WTC11 (cell line): ENCODE measurements at regions not wholly inside any gene's neighbourhood (a gene's known extent, or its start where the extent isn't known, plus 50 kb on each side); places are given as distances from the start of the nearest gene placed in this dataset.

Experiments
- ATAC-seq: fragments of 200-7000 bp; cut with Tn5 transposase; 2 replicates; pipeline ENCODE4 v1.10.0; 2021; ENCODE audit warnings: mild to moderate bottlenecking, moderate library complexity
- CTCF ChIA-PET: fragments of 300-600 bp; sonication (Branson Sonifier 250); formaldehyde crosslinking; loops from one replicate; lab custom pipeline; 2021; ENCODE audit warnings: antibody characterized with exemption; lab: Charles Lee
- POLR2A ChIA-PET: fragments of 350-600 bp; sonication (Branson Sonifier 250); formaldehyde crosslinking; loops from one replicate; lab custom pipeline; 2021; ENCODE audit warnings: antibody characterized with exemption; lab: Charles Lee
- DNase-seq: peaks from one replicate; pipeline ENCODE4 v3.0.0; 2021; ENCODE audit warnings: low spot score
- H3K27ac Mint-ChIP-seq: 2 replicates; pipeline ENCODE4 v1.8.0; 2021; ENCODE audit warnings: mixed read lengths
- H3K27me3 Mint-ChIP-seq: 2 replicates; pipeline ENCODE4 v1.8.0; 2021; ENCODE audit warnings: low read depth, mild to moderate bottlenecking, moderate library complexity, mixed read lengths
- H3K36me3 Mint-ChIP-seq: 2 replicates; pipeline ENCODE4 v1.8.0; 2021; ENCODE audit warnings: mixed read lengths
- H3K4me1 Mint-ChIP-seq: 2 replicates; pipeline ENCODE4 v1.8.0; 2022; ENCODE audit warnings: mixed read lengths
- H3K4me3 Mint-ChIP-seq: 2 replicates; pipeline ENCODE4 v1.8.0; 2021; ENCODE audit warnings: mild to moderate bottlenecking, moderate library complexity, mixed read lengths
- H3K9me3 Mint-ChIP-seq: 2 replicates; pipeline ENCODE4 v1.8.0; 2021; ENCODE audit warnings: mixed read lengths
- AFF4 ChIP-seq: sonication (generic); formaldehyde crosslinking; IDR thresholded peaks from 2 replicates; pipeline ENCODE4 v1.8.1; 2023; ENCODE audit warnings: mild to moderate bottlenecking, missing genetic modification reagents, borderline replicate concordance
- ATF6 ChIP-seq: sonication (generic); formaldehyde crosslinking; IDR thresholded peaks from 2 replicates; pipeline ENCODE4 v1.8.1; 2023; ENCODE audit warnings: mild to moderate bottlenecking, missing genetic modification reagents
- CTCF ChIP-seq: fragments of 200-600 bp; IDR thresholded peaks from 2 replicates; pipeline ENCODE4 v1.8.0; 2022; ENCODE audit warnings: antibody characterized with exemption
- E2F1 ChIP-seq: sonication (generic); formaldehyde crosslinking; IDR thresholded peaks from 2 replicates; pipeline ENCODE4 v1.8.0; 2022; ENCODE audit warnings: mild to moderate bottlenecking, missing genetic modification reagents
- E2F5 ChIP-seq: sonication (generic); formaldehyde crosslinking; IDR thresholded peaks from 2 replicates; pipeline ENCODE4 v1.8.1; 2022; ENCODE audit warnings: mild to moderate bottlenecking, moderate library complexity, missing genetic modification reagents
- EMX1 ChIP-seq: fragments of 250-450 bp; sonication (Bioruptor Pico); IDR thresholded peaks from 2 replicates; pipeline ENCODE4 v1.8.0; 2021; ENCODE audit warnings: mild to moderate bottlenecking
- FOXP1 ChIP-seq: sonication (generic); formaldehyde crosslinking; IDR thresholded peaks from 2 replicates; pipeline ENCODE4 v1.8.0; 2022; ENCODE audit warnings: missing genetic modification reagents, mild to moderate bottlenecking, moderate library complexity, borderline replicate concordance
- GABPB1 ChIP-seq: sonication (generic); formaldehyde crosslinking; IDR thresholded peaks from 2 replicates; pipeline ENCODE4 v1.8.1; 2023; ENCODE audit warnings: mild to moderate bottlenecking, missing genetic modification reagents
- NFATC4 ChIP-seq: fragments of 250-450 bp; sonication (Bioruptor Pico); IDR thresholded peaks from 2 replicates; pipeline ENCODE4 v1.9.0; 2021; ENCODE audit warnings: mild to moderate bottlenecking
- SMAD3 ChIP-seq: sonication (generic); formaldehyde crosslinking; IDR thresholded peaks from 2 replicates; pipeline ENCODE4 v1.8.0; 2022; ENCODE audit warnings: missing genetic modification reagents, mild to moderate bottlenecking, borderline replicate concordance
- SP1 ChIP-seq: sonication (generic); formaldehyde crosslinking; conservative IDR thresholded peaks from 2 replicates; pipeline ENCODE4 v1.8.1; 2022; ENCODE audit warnings: missing genetic modification reagents
- TEAD1 ChIP-seq: sonication (generic); formaldehyde crosslinking; IDR thresholded peaks from 2 replicates; pipeline ENCODE4 v1.8.0; 2022; ENCODE audit warnings: mild to moderate bottlenecking, missing genetic modification reagents
- TP53 ChIP-seq: sonication (generic); formaldehyde crosslinking; IDR thresholded peaks from 2 replicates; pipeline ENCODE4 v1.8.1; 2023; ENCODE audit warnings: mild to moderate bottlenecking, missing genetic modification reagents
- USF1 ChIP-seq: sonication (generic); formaldehyde crosslinking; IDR thresholded peaks from 2 replicates; pipeline ENCODE4 v1.8.0; 2022; ENCODE audit warnings: mild to moderate bottlenecking, missing genetic modification reagents
- USF2 ChIP-seq: sonication (generic); formaldehyde crosslinking; IDR thresholded peaks from 2 replicates; pipeline ENCODE4 v1.8.1; 2023; ENCODE audit warnings: mild to moderate bottlenecking, missing genetic modification reagents, moderate library complexity
- ZBTB21 ChIP-seq: sonication (generic); formaldehyde crosslinking; IDR thresholded peaks from 2 replicates; pipeline ENCODE4 v1.8.1; 2023; ENCODE audit warnings: mild to moderate bottlenecking, missing genetic modification reagents, borderline replicate concordance
- ZNF232 ChIP-seq: sonication (generic); formaldehyde crosslinking; IDR thresholded peaks from 2 replicates; pipeline ENCODE4 v1.8.0; 2022; ENCODE audit warnings: mild to moderate bottlenecking, missing genetic modification reagents
- ZNF317 ChIP-seq: sonication (generic); formaldehyde crosslinking; IDR thresholded peaks from 2 replicates; pipeline ENCODE4 v1.8.1; 2023; ENCODE audit warnings: low read depth, mild to moderate bottlenecking, moderate library complexity, missing genetic modification reagents, borderline replicate concordance
- ZNF423 ChIP-seq: fragments of 250-450 bp; sonication (Bioruptor Pico); IDR thresholded peaks from 2 replicates; pipeline ENCODE4 v2.1.2; 2022; ENCODE audit warnings: mild to moderate bottlenecking, moderate library complexity
- ZSCAN18 ChIP-seq: fragments of 250-450 bp; sonication (Bioruptor Pico); IDR thresholded peaks from 2 replicates; pipeline ENCODE4 v2.1.2; 2022; ENCODE audit warnings: mild to moderate bottlenecking, moderate library complexity

- Mint-ChIP-seq H3K9me3 (peaks cover 15% of the 10 kb centered on the region), H3K27ac (no peak overlapping the region), H3K27me3 (peaks cover 23% of the 10 kb centered on the region), H3K4me3 (no peak overlapping the region), H3K4me1 (peaks cover 52% of the 10 kb centered on the region), H3K36me3 (peaks cover 17% of the 10 kb centered on the region)
- POLR2A ChIA-PET: no interaction called here
- CTCF ChIA-PET: no interaction called here
- DNase-seq (no peak), ATAC-seq (no peak)
- TF ChIP-seq FOXP1 (no peak), ZBTB21 (CRISPR knock-in tag) (no peak), NFATC4 (no peak), ZNF317 (CRISPR knock-in tag) (no peak), E2F1 (CRISPR knock-in tag) (no peak), CTCF (no peak), ZNF232 (CRISPR knock-in tag) (no peak), EMX1 (CRISPR knock-in tag) (no peak), ZSCAN18 (CRISPR knock-in tag) (no peak), TP53 (CRISPR knock-in tag) (no peak), ZNF423 (no peak), SMAD3 (CRISPR knock-in tag) (no peak), ATF6 (no peak), E2F5 (CRISPR knock-in tag) (no peak), GABPB1 (CRISPR knock-in tag) (no peak)
Measured at GRCh38 chr5:10106285-10106684, 143.4 kb downstream of the ATPSCKMT start.

- peak; percentile 92 for ATAC-seq
- peaks cover 30% of the 10 kb centered on the region for H3K9me3 Mint-ChIP-seq
- H3K4me1 Mint-ChIP-seq: peaks cover 52% of the 10 kb centered on the region
- peak; percentile 69 for DNase-seq
- peak overlapping the region; percentile 43 for H3K4me3 Mint-ChIP-seq
- peaks cover 4% of the 10 kb centered on the region for H3K27me3 Mint-ChIP-seq
- ChIA-PET CTCF (interaction anchor here (1.4 kb wide), 1 partner anchor 9 kb away, joined by 3 read pairs; no protein-coding TSS in a partner anchor), POLR2A (no interaction called here)
- peak overlapping the region; percentile 98 for H3K27ac Mint-ChIP-seq
- peaks cover 39% of the 10 kb centered on the region for H3K36me3 Mint-ChIP-seq
- TF ChIP-seq USF1 (CRISPR knock-in tag) (no peak), AFF4 (CRISPR knock-in tag) (no peak), E2F5 (CRISPR knock-in tag) (no peak), TEAD1 (CRISPR knock-in tag) (peak; percentile 38; the same call in 1 of the 2 replicates), ZNF423 (peak; percentile 75; the same call in 1 of the 2 replicates), SP1 (peak; percentile 24), USF2 (CRISPR knock-in tag) (no peak)
Measured at GRCh38 chr5:10102706-10103497, 146.8 kb downstream of the ATPSCKMT start.
